ENCODE measurements at regions not wholly inside any gene's neighbourhood (a gene's known extent, or its start where the extent isn't known, plus 50 kb on each side); places are given as distances from the start of the nearest gene placed in this dataset.

- no peak for DNase-seq (ENCODE audit: low read depth in 1 of 2, low spot score in 1 of 2)
- TF ChIP-seq SPI1 (IDR thresholded peaks at IDR 0.05; ENCODE audit: borderline replicate concordance, low read depth) (no peak), GABPA (IDR thresholded peaks at IDR 0.05; ENCODE audit: low read depth) (no peak), REST (IDR thresholded peaks at IDR 0.05; ENCODE audit: insufficient replicate concordance, low read depth) (no peak), POLR2AphosphoS5 (IDR thresholded peaks at IDR 0.05; ENCODE audit: low read depth) (no peak), CTCF (IDR thresholded peaks at IDR 0.05; ENCODE audit: insufficient read depth, low read length) (no peak)
- H3K27me3 ChIP-seq (ENCODE audit: insufficient read depth, poor library complexity, severe bottlenecking) = no peaks in the 10 kb centered on the region
Observed at GRCh38 chr10:130261306-130261705, 125.1 kb downstream of the GLRX3 start.

GRCh38 chr10:130261766-130262165 lies 125.6 kb downstream of the GLRX3 start:
- TF ChIP-seq POLR2AphosphoS5 (IDR thresholded peaks at IDR 0.05; ENCODE audit: low read depth) (no peak), SPI1 (IDR thresholded peaks at IDR 0.05; ENCODE audit: borderline replicate concordance, low read depth) (no peak), CTCF (IDR thresholded peaks at IDR 0.05; ENCODE audit: insufficient read depth, low read length) (no peak), REST (IDR thresholded peaks at IDR 0.05; ENCODE audit: insufficient replicate concordance, low read depth) (no peak), GABPA (IDR thresholded peaks at IDR 0.05; ENCODE audit: low read depth) (no peak)
- no peak for DNase-seq (ENCODE audit: low read depth in 1 of 2, low spot score in 1 of 2)
- Histone ChIP-seq H3K4me3 (replicated peaks; ENCODE audit: insufficient read depth, low read length) (no peak overlapping the region), H3K27me3 (ENCODE audit: insufficient read depth, poor library complexity, severe bottlenecking) (no peaks in the 10 kb centered on the region), H3K27ac (replicated peaks) (no peak overlapping the region)

More at GRCh38 chr10:130261306-130261705, 125.1 kb downstream of the GLRX3 start:
- Histone ChIP-seq H3K27ac (replicated peaks) (no peak overlapping the region), H3K4me3 (replicated peaks; ENCODE audit: insufficient read depth, low read length) (no peak overlapping the region)

GRCh38 chr10:130263289-130263688 lies 127.1 kb downstream of the GLRX3 start:
- Histone ChIP-seq H3K27me3 (ENCODE audit: insufficient read depth, poor library complexity, severe bottlenecking) (no peaks in the 10 kb centered on the region), H3K4me3 (replicated peaks; ENCODE audit: insufficient read depth, low read length) (no peak overlapping the region), H3K27ac (replicated peaks) (no peak overlapping the region)
- no peak for DNase-seq (ENCODE audit: low read depth in 1 of 2, low spot score in 1 of 2)
- TF ChIP-seq CTCF (IDR thresholded peaks at IDR 0.05; ENCODE audit: insufficient read depth, low read length) = no peak
- no peak for TF ChIP-seq SPI1 (IDR thresholded peaks at IDR 0.05; ENCODE audit: borderline replicate concordance, low read depth)
- no peak for TF ChIP-seq POLR2AphosphoS5 (IDR thresholded peaks at IDR 0.05; ENCODE audit: low read depth)
- no peak for TF ChIP-seq GABPA (IDR thresholded peaks at IDR 0.05; ENCODE audit: low read depth)
- no peak for TF ChIP-seq REST (IDR thresholded peaks at IDR 0.05; ENCODE audit: insufficient replicate concordance, low read depth)
